Endothelial cell of umbilical vein (primary cell): ENCODE measurements at regions not wholly inside any gene's neighbourhood (a gene's known extent, or its start where the extent isn't known, plus 50 kb on each side); places are given as distances from the start of the nearest gene placed in this dataset.

Experiments used
- BruUV-seq: library from RNA; stranded (reverse); fragments of 400-500 nt; replicated peaks from 2 replicates; lab custom pipeline; 2021; lab: Mats Ljungman, UMichigan
- CTCF ChIA-PET: fragments of 300-600, 350-600 bp; sonication (Branson Sonifier 250); formaldehyde crosslinking; loops from one replicate; lab custom pipeline; 2021; ENCODE audit warnings: antibody characterized with exemption, inconsistent platforms; lab: Charles Lee
- POLR2A ChIA-PET: fragments of 300-600, 350-600 bp; sonication (Branson Sonifier 250); formaldehyde crosslinking; loops from one replicate; lab custom pipeline; 2021; ENCODE audit warnings: antibody characterized with exemption, inconsistent platforms; lab: Charles Lee
- DNase-seq: peaks from one replicate; pipeline ENCODE4 v3.0.0-alpha.2; 2011; ENCODE audit warnings: low read depth, low spot score
- FAIRE-seq: peaks from 2 replicates; lab custom pipeline; 2011; peaks lifted over from hg19 to GRCh38; lab: Jason Lieb, UNC
- H2AFZ ChIP-seq: 2 replicates; pipeline ENCODE4 v1.6.0; 2012; ENCODE audit warnings: low read depth, low read length, control low read depth, inconsistent platforms
- H3K27ac ChIP-seq: 2 replicates; pipeline ENCODE4 v1.5.1; 2011; ENCODE audit warnings: low read depth, mild to moderate bottlenecking, control low read depth, low read length, moderate library complexity; ENCODE audit not compliant: insufficient read depth
- H3K27me3 ChIP-seq, 2 experiments: 2 replicates each; pipeline versions ENCODE4 v1.6.0 to v1.6.1; 2011; ENCODE audit warnings: low read length in 2 of 2, mixed read lengths in 1 of 2; ENCODE audit not compliant: control insufficient read depth in 2 of 2, insufficient read depth in 2 of 2
- H3K36me3 ChIP-seq, 2 experiments: 2 replicates in 1 of 2; 3 replicates in 1 of 2; pipeline ENCODE4 v1.5.1; 2011; ENCODE audit warnings: low read length in 2 of 2, mild to moderate bottlenecking in 1 of 2, moderate library complexity in 1 of 2; ENCODE audit not compliant: control insufficient read depth in 2 of 2, insufficient read depth in 2 of 2; ENCODE audit errors: extremely low read depth in 1 of 2
- H3K4me1 ChIP-seq: 3 replicates; pipeline ENCODE4 v1.5.1; 2011; ENCODE audit warnings: mild to moderate bottlenecking, low read length; ENCODE audit not compliant: control insufficient read depth, insufficient read depth; ENCODE audit errors: extremely low read depth
- H3K4me2 ChIP-seq: 2 replicates; pipeline ENCODE4 v1.6.1; 2011; ENCODE audit warnings: low read length, control low read depth, mixed read lengths; ENCODE audit not compliant: insufficient read depth
- H3K4me3 ChIP-seq, 3 experiments: fragments of 200-600 bp in 1 of 3; sonication (generic), shearing (Covaris generic) in 1 of 3; replicated peaks in 1 of 3; 2 replicates each; pipeline ENCODE4 v1.5.1; 2011 to 2016; ENCODE audit warnings: control low read depth in 3 of 3, low read length in 3 of 3, mild to moderate bottlenecking in 2 of 3, inconsistent platforms in 1 of 3, low read depth in 1 of 3, moderate library complexity in 1 of 3; ENCODE audit not compliant: insufficient read depth in 1 of 3
- H3K79me2 ChIP-seq: 2 replicates; pipeline ENCODE4 v1.6.0; 2012; ENCODE audit warnings: low read length, inconsistent platforms; ENCODE audit not compliant: control insufficient read depth, insufficient read depth
- H3K9ac ChIP-seq: replicated peaks from 2 replicates; pipeline ENCODE3; 2011; ENCODE audit warnings: low read length, control low read depth; ENCODE audit not compliant: insufficient read depth; ENCODE audit errors: extremely low read depth
- H3K9me1 ChIP-seq: replicated peaks from 3 replicates; pipeline ENCODE4 v1.6.0; 2011; ENCODE audit warnings: mild to moderate bottlenecking, low read length; ENCODE audit not compliant: control insufficient read depth, insufficient read depth; ENCODE audit errors: extremely low read depth
- H3K9me3 ChIP-seq: replicated peaks from 2 replicates; pipeline ENCODE4 v1.5.1; 2012; ENCODE audit warnings: low read length, inconsistent platforms; ENCODE audit not compliant: control insufficient read depth, insufficient read depth
- H4K20me1 ChIP-seq: replicated peaks from 2 replicates; pipeline ENCODE3; 2011; ENCODE audit warnings: mild to moderate bottlenecking, low read length; ENCODE audit not compliant: control insufficient read depth, insufficient read depth; ENCODE audit errors: extremely low read depth
- EZH2 ChIP-seq: IDR thresholded peaks from 2 replicates; pipeline ENCODE4 v1.6.1; 2012; ENCODE audit warnings: borderline replicate concordance, low read depth, mild to moderate bottlenecking, moderate library complexity, low read length, inconsistent platforms; ENCODE audit not compliant: severe bottlenecking
- FOS ChIP-seq: IDR thresholded peaks from 2 replicates; pipeline ENCODE4 v1.6.1; 2011; ENCODE audit warnings: mild to moderate bottlenecking, low read length, moderate library complexity, borderline replicate concordance; ENCODE audit not compliant: insufficient read depth
- GATA2 ChIP-seq: IDR thresholded peaks from 2 replicates; pipeline ENCODE4 v1.7.0; 2011; ENCODE audit warnings: low read depth, mild to moderate bottlenecking, moderate library complexity, mixed read lengths, low read length; ENCODE audit not compliant: insufficient read length, insufficient read depth
- JUN ChIP-seq: IDR thresholded peaks from 2 replicates; pipeline ENCODE4 v1.6.1; 2011; ENCODE audit warnings: borderline replicate concordance, low read depth; ENCODE audit not compliant: insufficient read length, insufficient read depth
- MYC ChIP-seq: IDR thresholded peaks from one replicate; pipeline ENCODE4 v1.6.1; 2011; ENCODE audit warnings: mild to moderate bottlenecking, low read depth, low read length
- POLR2A ChIP-seq: IDR thresholded peaks from 2 replicates; pipeline ENCODE4 v1.6.1; 2012; ENCODE audit warnings: low read depth, mild to moderate bottlenecking, control low read depth, low read length
- POLR2AphosphoS5 ChIP-seq: IDR thresholded peaks from 2 replicates; pipeline ENCODE4 v1.6.1; 2012; ENCODE audit warnings: low read depth, mild to moderate bottlenecking, control low read depth, low read length, moderate library complexity; ENCODE audit not compliant: insufficient read depth
- dilution Hi-C: fragments of 300-500 bp; cut with MboI; formaldehyde crosslinking; loops from one replicate; pipeline ENCODE4 v1.15.0; 2019; ENCODE audit warnings: low sequenced_read_pairs; ENCODE audit not compliant: extremely low pct_ligation_motif_present
- intact Hi-C: fragments of 100-400 bp; cut with micrococcal nuclease; formaldehyde crosslinking; loops from one replicate; pipeline ENCODE4 v1.10.0; 2022
- TF ChIP-seq, protein P1 (sequence below), 2 donors: IDR thresholded peaks; 1 replicate in 1 of 2; 2 replicates in 1 of 2; pipeline ENCODE4 v1.5.1; 2011; ENCODE audit warnings: low read length in 2 of 2, mild to moderate bottlenecking in 2 of 2, moderate library complexity in 2 of 2, control low read depth in 1 of 2, inconsistent platforms in 1 of 2, low read depth in 1 of 2; ENCODE audit not compliant: insufficient read depth in 1 of 2; ENCODE audit errors: extremely low read depth in 1 of 2
- TF ChIP-seq, protein P2 (sequence below): IDR thresholded peaks from 2 replicates; pipeline ENCODE4 v1.6.1; 2011; ENCODE audit not compliant: insufficient read depth, insufficient read length

DNA sequence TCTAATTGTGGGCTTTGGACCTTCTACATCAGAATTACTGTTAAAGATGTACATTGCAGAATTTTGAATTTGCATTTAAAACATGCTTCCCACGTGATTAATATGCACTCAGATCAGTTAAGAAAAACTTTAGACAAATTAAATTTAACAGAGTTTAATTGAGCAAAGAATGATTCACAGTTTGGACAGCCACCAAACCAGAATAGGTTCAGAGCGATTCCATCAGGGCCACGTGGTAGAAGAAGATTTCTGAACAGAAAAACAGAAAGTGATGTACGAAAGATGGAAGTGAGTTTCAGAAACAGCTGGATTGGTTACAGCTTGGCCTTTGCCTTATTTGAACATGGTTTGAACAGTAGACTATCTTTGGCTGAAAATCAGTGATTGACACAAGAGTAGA is 704.2 kb upstream of the MAP3K7 start:
- H3K36me3 ChIP-seq: no peaks in the 10 kb centered on the region
- no peaks in the 10 kb centered on the region for H4K20me1 ChIP-seq
- CTCF ChIA-PET: no interaction called here
- intact Hi-C loops (no loop called here), dilution Hi-C loops (no loop called here)
- no peaks in the 10 kb centered on the region for H3K9me1 ChIP-seq
- no peak overlapping the region for H3K4me3 ChIP-seq
- H3K27me3 ChIP-seq: no peaks in the 10 kb centered on the region
- no peak overlapping the region for H3K27ac ChIP-seq
- no peak for TF ChIP-seq GATA2
- TF ChIP-seq POLR2A: no peak
- TF ChIP-seq MYC: no peak
- no peak for TF ChIP-seq FOS
- TF ChIP-seq POLR2AphosphoS5: no peak
- TF ChIP-seq, protein P1, sequence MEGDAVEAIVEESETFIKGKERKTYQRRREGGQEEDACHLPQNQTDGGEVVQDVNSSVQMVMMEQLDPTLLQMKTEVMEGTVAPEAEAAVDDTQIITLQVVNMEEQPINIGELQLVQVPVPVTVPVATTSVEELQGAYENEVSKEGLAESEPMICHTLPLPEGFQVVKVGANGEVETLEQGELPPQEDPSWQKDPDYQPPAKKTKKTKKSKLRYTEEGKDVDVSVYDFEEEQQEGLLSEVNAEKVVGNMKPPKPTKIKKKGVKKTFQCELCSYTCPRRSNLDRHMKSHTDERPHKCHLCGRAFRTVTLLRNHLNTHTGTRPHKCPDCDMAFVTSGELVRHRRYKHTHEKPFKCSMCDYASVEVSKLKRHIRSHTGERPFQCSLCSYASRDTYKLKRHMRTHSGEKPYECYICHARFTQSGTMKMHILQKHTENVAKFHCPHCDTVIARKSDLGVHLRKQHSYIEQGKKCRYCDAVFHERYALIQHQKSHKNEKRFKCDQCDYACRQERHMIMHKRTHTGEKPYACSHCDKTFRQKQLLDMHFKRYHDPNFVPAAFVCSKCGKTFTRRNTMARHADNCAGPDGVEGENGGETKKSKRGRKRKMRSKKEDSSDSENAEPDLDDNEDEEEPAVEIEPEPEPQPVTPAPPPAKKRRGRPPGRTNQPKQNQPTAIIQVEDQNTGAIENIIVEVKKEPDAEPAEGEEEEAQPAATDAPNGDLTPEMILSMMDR (IDR thresholded peaks at IDR 0.05; ENCODE audit: extremely low read depth in 1 of 2, insufficient read depth in 1 of 2, low read depth in 1 of 2, low read length in 2 of 2): no peak
- TF ChIP-seq, protein P2, sequence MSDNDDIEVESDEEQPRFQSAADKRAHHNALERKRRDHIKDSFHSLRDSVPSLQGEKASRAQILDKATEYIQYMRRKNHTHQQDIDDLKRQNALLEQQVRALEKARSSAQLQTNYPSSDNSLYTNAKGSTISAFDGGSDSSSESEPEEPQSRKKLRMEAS: no peak
- TF ChIP-seq JUN: no peak
- no peak for TF ChIP-seq EZH2
- DNase-seq: no peak
- POLR2A ChIA-PET: no interaction called here
- H3K4me1 ChIP-seq: no peaks in the 10 kb centered on the region
- BruUV-seq: no TSS peak
- no peaks in the 10 kb centered on the region for H3K79me2 ChIP-seq
- no peak overlapping the region for H3K4me2 ChIP-seq
- H3K9me3 ChIP-seq: no peaks in the 10 kb centered on the region
- no peak overlapping the region for H2AFZ ChIP-seq
- FAIRE-seq: no peak
- no peak overlapping the region for H3K9ac ChIP-seq
